IPS DF 6.9 (cell line): ENCODE measurements at regions not wholly inside any gene's neighbourhood (a gene's known extent, or its start where the extent isn't known, plus 50 kb on each side); places are given as distances from the start of the nearest gene placed in this dataset.
"Not testable (repeated sequence)": the region's sequence is repeated elsewhere in the genome, so short reads cannot be mapped to it uniquely, and the experiment has no call there.

Source experiments
- DNase-seq: peaks from one replicate; pipeline ENCODE4 v3.0.0-alpha.2; 2013; ENCODE audit warnings: low read depth, low spot score
- H3K27ac ChIP-seq: one replicate; pipeline ENCODE4 v1.5.1; 2013; ENCODE audit warnings: low read length, control low read depth
- H3K27me3 ChIP-seq: 2 replicates; pipeline ENCODE4 v1.6.1; 2013; ENCODE audit warnings: mild to moderate bottlenecking, low read length; ENCODE audit not compliant: control insufficient read depth, insufficient read depth
- H3K36me3 ChIP-seq: 2 replicates; pipeline ENCODE4 v1.6.1; 2013; ENCODE audit warnings: low read length; ENCODE audit not compliant: control insufficient read depth, insufficient read depth
- H3K4me1 ChIP-seq: 2 replicates; pipeline ENCODE4 v1.6.1; 2013; ENCODE audit warnings: low read length; ENCODE audit not compliant: control insufficient read depth, insufficient read depth
- H3K4me3 ChIP-seq: 2 replicates; pipeline ENCODE4 v1.5.1; 2013; ENCODE audit warnings: mild to moderate bottlenecking, low read length
- H3K9me3 ChIP-seq: 2 replicates; pipeline ENCODE4 v1.6.1; 2013; ENCODE audit warnings: low read length, inconsistent platforms; ENCODE audit not compliant: control insufficient read depth, insufficient read depth
- WGBS: extraction: QIAGEN DNeasy Blood & Tissue Kit; methylation state at CpG from one replicate; pipeline ENCODE4 v1.1.7; 2013; ENCODE audit warnings: mixed read lengths, missing lambda C conversion rate; ENCODE audit not compliant: insufficient read length, insufficient coverage; 5-methylcytosine and 5-hydroxymethylcytosine counted together

- H3K4me1 ChIP-seq, H3K27ac ChIP-seq, H3K27me3 ChIP-seq, DNase-seq, H3K9me3 ChIP-seq, H3K4me3 ChIP-seq, H3K36me3 ChIP-seq: not testable (repeated sequence)
- no CpG with 5 or more reads among the region's 3 CpGs for WGBS
Observed at GRCh38 chr3:105149197-105149596, 217.5 kb upstream of the ALCAM start.

DNA sequence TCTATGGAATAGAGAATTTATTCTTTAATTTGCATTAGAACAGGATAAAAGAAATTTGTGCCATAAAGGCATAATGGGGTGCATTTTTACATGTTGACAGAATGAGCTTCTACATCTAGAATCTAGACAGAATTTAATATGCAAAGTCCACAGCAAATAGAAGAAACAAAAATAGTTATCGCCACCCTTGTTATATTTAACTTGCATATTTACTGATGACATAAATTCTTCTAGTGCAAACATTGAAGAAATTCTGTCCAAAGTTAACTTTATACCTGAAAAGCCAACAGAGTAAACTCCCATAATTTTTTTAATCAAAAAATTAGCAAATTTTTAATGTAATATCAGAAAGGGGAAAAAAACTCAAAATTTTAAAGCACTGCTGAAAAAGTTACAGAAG, 213.7 kb upstream of the ALCAM start:
- H3K27me3 ChIP-seq = no peaks in the 10 kb centered on the region
- no peak overlapping the region for H3K4me3 ChIP-seq
- H3K36me3 ChIP-seq = peaks cover 2% of the 10 kb centered on the region
- DNase-seq = no peak
- no peaks in the 10 kb centered on the region; the same call in 1 of the 2 replicates for H3K4me1 ChIP-seq
- H3K27ac ChIP-seq = no peak overlapping the region
- no CpG with 5 or more reads among the region's 1 CpG for WGBS
- H3K9me3 ChIP-seq = no peaks in the 10 kb centered on the region

GRCh38 chr3:105154692-105155091, 212.0 kb upstream of the ALCAM start:
- Histone ChIP-seq H3K4me1 (no peaks in the 10 kb centered on the region; the same call in 1 of the 2 replicates), H3K27ac (no peak overlapping the region), H3K9me3 (no peaks in the 10 kb centered on the region), H3K4me3 (no peak overlapping the region), H3K36me3 (no peaks in the 10 kb centered on the region), H3K27me3 (no peaks in the 10 kb centered on the region)
- no peak for DNase-seq

DNA sequence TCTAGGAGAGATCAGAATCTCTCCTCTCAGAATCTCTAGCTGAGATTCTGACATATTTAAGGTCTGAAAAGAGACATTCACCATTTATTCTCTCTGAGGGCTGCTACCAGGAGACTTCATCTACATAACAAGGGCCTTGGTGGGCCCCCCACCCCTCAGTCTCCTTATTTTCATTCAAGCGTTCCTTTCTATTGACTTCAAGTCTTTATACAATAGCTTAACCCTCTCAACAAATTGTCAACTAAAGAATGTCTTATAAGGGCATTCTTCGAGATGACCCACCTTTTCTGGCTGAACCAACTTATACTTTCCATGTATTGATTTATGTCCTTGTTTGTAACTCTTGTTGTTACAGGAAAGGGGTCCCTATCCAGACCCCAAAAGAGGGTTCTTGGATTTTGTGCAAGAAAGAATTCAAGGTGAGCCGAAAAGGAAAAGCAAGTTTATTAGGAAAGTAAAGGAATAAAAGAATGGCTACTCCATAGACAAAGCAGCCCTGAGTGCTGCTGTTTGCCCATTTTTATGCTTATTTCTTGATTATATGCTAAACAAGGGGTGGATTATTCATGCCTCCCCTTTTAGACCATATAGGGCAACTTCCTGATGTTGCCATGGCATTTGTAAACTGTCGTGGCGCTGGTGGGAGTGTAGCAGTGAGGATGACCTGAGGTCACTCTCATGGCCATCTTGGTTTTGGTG, 209.5 kb upstream of the ALCAM start:
- H3K27ac ChIP-seq = no peak overlapping the region

DNA sequence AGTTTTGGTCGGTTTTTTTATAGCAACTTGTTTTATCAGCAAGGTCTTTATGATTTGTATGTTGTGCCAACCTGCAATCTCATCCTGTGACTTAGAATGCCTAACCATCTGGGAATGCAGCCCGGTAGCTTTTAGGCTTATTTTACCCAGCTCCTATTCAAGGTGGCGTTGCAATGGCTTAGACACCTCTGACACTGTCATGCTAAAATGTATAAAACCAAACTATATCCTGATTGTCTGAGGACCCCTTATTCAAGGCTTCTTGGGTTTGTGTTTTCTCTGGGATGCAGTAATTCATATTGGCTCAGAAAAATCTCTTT, 209.0 kb upstream of the ALCAM start:
- no peak overlapping the region for H3K27ac ChIP-seq
- no peak for DNase-seq
- no peaks in the 10 kb centered on the region for H3K27me3 ChIP-seq
- no CpG with 5 or more reads among the region's 3 CpGs for WGBS
- no peak overlapping the region for H3K4me3 ChIP-seq
- H3K9me3 ChIP-seq = no peaks in the 10 kb centered on the region
- H3K4me1 ChIP-seq = no peaks in the 10 kb centered on the region; the same call in 1 of the 2 replicates
- no peaks in the 10 kb centered on the region for H3K36me3 ChIP-seq

More for the DNA sequence above, 209.5 kb upstream of the ALCAM start:
- DNase-seq = peak; percentile 13
- WGBS = no CpG with 5 or more reads among the region's 5 CpGs
- Histone ChIP-seq H3K4me3 (no peak overlapping the region), H3K4me1 (no peaks in the 10 kb centered on the region; the same call in 1 of the 2 replicates), H3K27me3 (no peaks in the 10 kb centered on the region), H3K9me3 (no peaks in the 10 kb centered on the region), H3K36me3 (no peaks in the 10 kb centered on the region)

DNA sequence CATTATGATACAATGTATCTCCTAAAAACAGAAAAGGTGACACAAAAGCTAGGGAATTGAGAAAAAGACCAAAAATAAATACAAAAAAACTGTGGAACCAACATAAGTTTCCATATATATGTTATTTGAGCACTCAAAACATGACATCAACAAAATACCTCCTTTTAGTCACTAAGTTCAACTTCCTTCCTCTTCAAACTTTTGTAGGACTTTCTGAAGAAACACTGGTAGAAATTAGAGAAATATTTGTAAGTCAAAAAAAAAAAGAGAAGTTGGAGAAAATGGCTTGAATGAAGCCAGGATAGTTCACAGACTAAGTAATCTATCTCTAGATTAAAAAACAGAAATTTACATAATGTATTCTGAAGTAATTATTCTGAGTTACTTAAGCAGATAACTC, 208.4 kb upstream of the ALCAM start:
- no peaks in the 10 kb centered on the region for H3K36me3 ChIP-seq
- H3K4me3 ChIP-seq = no peak overlapping the region
- H3K9me3 ChIP-seq = no peaks in the 10 kb centered on the region
- H3K27ac ChIP-seq = no peak overlapping the region
- no peaks in the 10 kb centered on the region; the same call in 1 of the 2 replicates for H3K4me1 ChIP-seq
- H3K27me3 ChIP-seq = no peaks in the 10 kb centered on the region
- no peak for DNase-seq

DNA sequence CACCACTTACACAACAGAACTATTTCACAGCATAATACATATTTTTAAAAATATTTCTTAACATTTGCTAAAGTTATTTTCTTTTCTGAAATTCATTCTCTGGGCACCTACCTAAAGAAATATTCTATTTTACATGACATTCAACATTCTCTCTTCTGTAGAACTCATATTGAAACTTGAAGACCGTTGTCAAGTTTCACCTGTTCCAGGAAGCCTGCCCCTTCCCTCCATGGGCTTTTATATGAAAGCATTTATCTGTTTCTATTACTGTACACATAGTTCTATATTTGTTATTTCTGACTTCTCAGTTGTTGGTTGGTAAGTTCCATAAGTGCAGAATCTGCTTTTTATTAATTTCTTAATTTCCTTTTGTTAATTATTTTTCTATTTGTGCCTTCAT, 204.3 kb upstream of the ALCAM start:
- no peak overlapping the region for H3K4me3 ChIP-seq
- H3K9me3 ChIP-seq = no peaks in the 10 kb centered on the region
- H3K36me3 ChIP-seq = no peaks in the 10 kb centered on the region
- no peaks in the 10 kb centered on the region for H3K27me3 ChIP-seq
- H3K4me1 ChIP-seq = no peaks in the 10 kb centered on the region; the same call in 1 of the 2 replicates
- no CpG with 5 or more reads among the region's 1 CpG for WGBS
- no peak for DNase-seq
- H3K27ac ChIP-seq = no peak overlapping the region

DNA sequence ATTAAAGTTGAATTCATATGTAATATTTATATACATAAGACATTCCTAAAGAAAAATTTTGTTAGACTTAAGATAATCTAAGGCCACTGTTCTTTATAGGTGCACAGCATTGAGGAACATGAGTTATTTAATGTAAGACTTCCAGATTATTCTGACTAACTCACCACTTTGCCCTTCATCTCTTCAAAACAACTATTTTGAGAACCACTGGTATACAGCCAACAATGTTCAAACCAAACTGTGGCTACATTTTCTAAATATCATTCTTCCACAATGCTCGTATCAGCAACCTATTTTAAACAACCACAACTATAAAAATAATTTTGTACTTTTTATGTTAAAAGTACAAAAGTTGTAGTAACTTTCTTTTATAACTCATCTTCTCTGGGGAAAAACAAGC, 199.8 kb upstream of the ALCAM start:
- H3K27ac ChIP-seq = no peak overlapping the region
- no peaks in the 10 kb centered on the region for H3K36me3 ChIP-seq
- no peak overlapping the region for H3K4me3 ChIP-seq
- no peaks in the 10 kb centered on the region for H3K9me3 ChIP-seq
- no peak for DNase-seq
- no peaks in the 10 kb centered on the region for H3K4me1 ChIP-seq
- H3K27me3 ChIP-seq = no peaks in the 10 kb centered on the region
- WGBS = 100% methylated on average over 1 of the region's 1 CpG

GRCh38 chr3:105170423-105170822, 196.3 kb upstream of the ALCAM start:
- Histone ChIP-seq H3K27me3 (no peaks in the 10 kb centered on the region), H3K27ac (no peak overlapping the region), H3K36me3 (no peaks in the 10 kb centered on the region), H3K9me3 (no peaks in the 10 kb centered on the region), H3K4me3 (no peak overlapping the region), H3K4me1 (no peaks in the 10 kb centered on the region)
- DNase-seq = no peak

DNA sequence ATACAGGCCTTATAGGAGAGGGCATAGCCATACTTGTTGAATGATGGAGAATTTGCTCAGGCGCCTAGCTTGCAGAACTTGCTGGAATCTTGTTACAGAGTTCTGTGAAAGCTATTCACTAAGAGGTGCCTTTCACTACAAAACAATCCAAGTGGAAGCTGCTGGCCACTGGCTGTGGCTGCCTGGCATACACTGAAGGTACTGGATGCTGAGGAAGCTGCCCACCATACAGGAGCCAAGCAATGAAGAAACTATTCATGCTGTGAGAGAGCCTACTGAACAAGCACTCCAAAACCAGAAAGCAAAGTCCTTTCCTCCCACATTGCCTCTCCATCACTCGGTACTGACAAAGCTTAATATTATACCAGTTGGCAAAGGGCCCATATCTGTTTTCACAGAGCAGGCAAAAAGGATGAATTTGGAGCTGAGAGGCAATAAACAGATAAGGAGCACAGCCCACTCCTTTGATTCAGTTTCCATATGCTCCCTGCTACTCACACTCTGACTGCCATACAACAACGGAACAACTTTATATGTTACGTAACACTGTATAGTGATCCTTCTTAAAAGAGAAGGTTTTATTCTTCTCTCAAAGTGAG, 192.6 kb upstream of the ALCAM start:
- WGBS = no CpG with 5 or more reads among the region's 4 CpGs
- no peak for DNase-seq

DNA sequence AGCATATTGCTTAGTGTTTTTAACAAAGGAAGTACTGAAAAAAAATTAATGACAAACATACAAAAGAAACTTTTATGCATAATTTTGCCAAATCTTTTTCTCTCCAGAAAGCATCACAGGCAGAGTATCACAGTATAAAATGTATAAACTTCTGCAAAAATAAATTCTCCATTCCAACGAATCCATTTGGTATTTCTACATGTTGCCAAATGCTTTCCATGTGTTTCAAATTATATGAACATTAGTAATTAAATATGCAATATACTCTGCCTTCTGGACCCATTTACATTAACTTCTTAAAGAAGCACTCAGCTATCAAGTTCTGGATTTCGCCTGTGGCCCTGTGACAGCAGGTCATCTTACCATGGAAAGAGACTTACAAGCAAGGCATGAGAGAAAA, 189.1 kb upstream of the ALCAM start:
- WGBS = no CpG with 5 or more reads among the region's 2 CpGs
- Histone ChIP-seq H3K36me3 (no peaks in the 10 kb centered on the region), H3K4me3 (no peak overlapping the region), H3K27ac (no peak overlapping the region), H3K4me1 (no peaks in the 10 kb centered on the region), H3K27me3 (no peaks in the 10 kb centered on the region), H3K9me3 (no peaks in the 10 kb centered on the region)
- DNase-seq = no peak

More for the DNA sequence above, 192.6 kb upstream of the ALCAM start:
- Histone ChIP-seq H3K36me3 (no peaks in the 10 kb centered on the region), H3K27me3 (no peaks in the 10 kb centered on the region), H3K27ac (no peak overlapping the region), H3K9me3 (no peaks in the 10 kb centered on the region), H3K4me1 (no peaks in the 10 kb centered on the region), H3K4me3 (no peak overlapping the region)
